A549 (cell line): ENCODE measurements at regions not wholly inside any gene's neighbourhood (a gene's known extent, or its start where the extent isn't known, plus 50 kb on each side); places are given as distances from the start of the nearest gene placed in this dataset.

Experiments used
- ATOH8 ChIP-seq: fragments of 250-450 bp; sonication (Bioruptor Pico); IDR thresholded peaks from 2 replicates; pipeline ENCODE4 v1.5.0; 2020; ENCODE audit warnings: low read depth, mild to moderate bottlenecking, moderate library complexity
- ESRRA ChIP-seq: fragments of 150-350 bp; IDR thresholded peaks from 2 replicates; pipeline ENCODE4 v1.6.1; 2014; ENCODE audit warnings: mild to moderate bottlenecking, low read length, borderline replicate concordance
- HMGXB4 ChIP-seq: fragments of 250-450 bp; sonication (Bioruptor Pico); IDR thresholded peaks from 2 replicates; pipeline ENCODE4 v1.5.0; 2021; ENCODE audit warnings: mild to moderate bottlenecking, moderate library complexity, borderline replicate concordance
- MAFK ChIP-seq: fragments of 450-650 bp; IDR thresholded peaks from 2 replicates; pipeline ENCODE4 v1.6.1; 2014; ENCODE audit not compliant: partially characterized antibody
- POLR2A ChIP-seq: IDR thresholded peaks from 2 replicates; pipeline ENCODE4 v1.6.1; 2012; ENCODE audit warnings: mild to moderate bottlenecking, low read length
- TF ChIP-seq, protein P1 (sequence below): fragments of 200-600 bp; sonication (generic); IDR thresholded peaks from 2 replicates; pipeline ENCODE4 v1.6.1; 2016; ENCODE audit warnings: antibody characterized with exemption, mild to moderate bottlenecking, moderate library complexity
- TF ChIP-seq, protein P2 (sequence below): fragments of >200 bp; sonication (Bioruptor Twin); formaldehyde crosslinking; IDR thresholded peaks from 3 replicates; pipeline ENCODE4 v1.5.1; 2016

- no peak for TF ChIP-seq ATOH8 (CRISPR knock-in tag)
- no peak for TF ChIP-seq POLR2A
- TF ChIP-seq, protein P1, sequence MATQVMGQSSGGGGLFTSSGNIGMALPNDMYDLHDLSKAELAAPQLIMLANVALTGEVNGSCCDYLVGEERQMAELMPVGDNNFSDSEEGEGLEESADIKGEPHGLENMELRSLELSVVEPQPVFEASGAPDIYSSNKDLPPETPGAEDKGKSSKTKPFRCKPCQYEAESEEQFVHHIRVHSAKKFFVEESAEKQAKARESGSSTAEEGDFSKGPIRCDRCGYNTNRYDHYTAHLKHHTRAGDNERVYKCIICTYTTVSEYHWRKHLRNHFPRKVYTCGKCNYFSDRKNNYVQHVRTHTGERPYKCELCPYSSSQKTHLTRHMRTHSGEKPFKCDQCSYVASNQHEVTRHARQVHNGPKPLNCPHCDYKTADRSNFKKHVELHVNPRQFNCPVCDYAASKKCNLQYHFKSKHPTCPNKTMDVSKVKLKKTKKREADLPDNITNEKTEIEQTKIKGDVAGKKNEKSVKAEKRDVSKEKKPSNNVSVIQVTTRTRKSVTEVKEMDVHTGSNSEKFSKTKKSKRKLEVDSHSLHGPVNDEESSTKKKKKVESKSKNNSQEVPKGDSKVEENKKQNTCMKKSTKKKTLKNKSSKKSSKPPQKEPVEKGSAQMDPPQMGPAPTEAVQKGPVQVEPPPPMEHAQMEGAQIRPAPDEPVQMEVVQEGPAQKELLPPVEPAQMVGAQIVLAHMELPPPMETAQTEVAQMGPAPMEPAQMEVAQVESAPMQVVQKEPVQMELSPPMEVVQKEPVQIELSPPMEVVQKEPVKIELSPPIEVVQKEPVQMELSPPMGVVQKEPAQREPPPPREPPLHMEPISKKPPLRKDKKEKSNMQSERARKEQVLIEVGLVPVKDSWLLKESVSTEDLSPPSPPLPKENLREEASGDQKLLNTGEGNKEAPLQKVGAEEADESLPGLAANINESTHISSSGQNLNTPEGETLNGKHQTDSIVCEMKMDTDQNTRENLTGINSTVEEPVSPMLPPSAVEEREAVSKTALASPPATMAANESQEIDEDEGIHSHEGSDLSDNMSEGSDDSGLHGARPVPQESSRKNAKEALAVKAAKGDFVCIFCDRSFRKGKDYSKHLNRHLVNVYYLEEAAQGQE, result no peak
- TF ChIP-seq, protein P2, sequence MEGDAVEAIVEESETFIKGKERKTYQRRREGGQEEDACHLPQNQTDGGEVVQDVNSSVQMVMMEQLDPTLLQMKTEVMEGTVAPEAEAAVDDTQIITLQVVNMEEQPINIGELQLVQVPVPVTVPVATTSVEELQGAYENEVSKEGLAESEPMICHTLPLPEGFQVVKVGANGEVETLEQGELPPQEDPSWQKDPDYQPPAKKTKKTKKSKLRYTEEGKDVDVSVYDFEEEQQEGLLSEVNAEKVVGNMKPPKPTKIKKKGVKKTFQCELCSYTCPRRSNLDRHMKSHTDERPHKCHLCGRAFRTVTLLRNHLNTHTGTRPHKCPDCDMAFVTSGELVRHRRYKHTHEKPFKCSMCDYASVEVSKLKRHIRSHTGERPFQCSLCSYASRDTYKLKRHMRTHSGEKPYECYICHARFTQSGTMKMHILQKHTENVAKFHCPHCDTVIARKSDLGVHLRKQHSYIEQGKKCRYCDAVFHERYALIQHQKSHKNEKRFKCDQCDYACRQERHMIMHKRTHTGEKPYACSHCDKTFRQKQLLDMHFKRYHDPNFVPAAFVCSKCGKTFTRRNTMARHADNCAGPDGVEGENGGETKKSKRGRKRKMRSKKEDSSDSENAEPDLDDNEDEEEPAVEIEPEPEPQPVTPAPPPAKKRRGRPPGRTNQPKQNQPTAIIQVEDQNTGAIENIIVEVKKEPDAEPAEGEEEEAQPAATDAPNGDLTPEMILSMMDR, result no peak
- no peak for TF ChIP-seq HMGXB4 (CRISPR knock-in tag)
- no peak for TF ChIP-seq MAFK
- TF ChIP-seq ESRRA, result no peak
Observed at GRCh38 chr22:49659281-49659923, 168.3 kb downstream of the BRD1 start.
